Mesenchymal stem cell (in vitro differentiated cells and primary cell): ENCODE measurements at regions not wholly inside any gene's neighbourhood (a gene's known extent, or its start where the extent isn't known, plus 50 kb on each side); places are given as distances from the start of the nearest gene placed in this dataset.

Source experiments
- DNase-seq: peaks from one replicate; pipeline ENCODE4 v3.0.0-alpha.2; 2013
- H2AFZ ChIP-seq: one replicate; pipeline ENCODE4 v1.6.1; 2013; ENCODE audit warnings: low read depth, mild to moderate bottlenecking, control low read depth, inconsistent platforms, low read length, moderate library complexity
- H2AK5ac ChIP-seq: 2 replicates; pipeline ENCODE4 v1.6.1; 2013; ENCODE audit warnings: low read length, moderate library complexity, mild to moderate bottlenecking, inconsistent platforms; ENCODE audit not compliant: severe bottlenecking
- H2BK120ac ChIP-seq: one replicate; pipeline ENCODE4 v1.6.1; 2013; ENCODE audit warnings: low read depth, mild to moderate bottlenecking, inconsistent platforms, low read length, moderate library complexity
- H2BK12ac ChIP-seq, 2 experiments: one replicate each; pipeline ENCODE4 v1.6.1; 2013; ENCODE audit warnings: inconsistent platforms in 2 of 2, low read length in 2 of 2, mild to moderate bottlenecking in 2 of 2, moderate library complexity in 2 of 2, control low read depth in 1 of 2
- H2BK15ac ChIP-seq: one replicate; pipeline ENCODE4 v1.6.1; 2013; ENCODE audit warnings: mild to moderate bottlenecking, low read depth, inconsistent platforms; ENCODE audit not compliant: poor library complexity, severe bottlenecking
- H2BK5ac ChIP-seq: 2 replicates; pipeline ENCODE4 v1.6.1; 2013; ENCODE audit warnings: low read depth, mild to moderate bottlenecking, low read length, control low read depth, inconsistent platforms; ENCODE audit not compliant: poor library complexity, severe bottlenecking
- H3K14ac ChIP-seq, 2 experiments: one replicate each; pipeline ENCODE4 v1.6.1; 2013; ENCODE audit warnings: inconsistent platforms in 2 of 2, low read length in 2 of 2, control low read depth in 1 of 2, mild to moderate bottlenecking in 1 of 2, moderate library complexity in 1 of 2
- H3K18ac ChIP-seq, 2 experiments: one replicate each; pipeline ENCODE4 v1.6.1; 2013; ENCODE audit warnings: inconsistent platforms in 2 of 2, low read length in 2 of 2, control low read depth in 1 of 2, low read depth in 1 of 2, mild to moderate bottlenecking in 1 of 2
- H3K23ac ChIP-seq, 2 experiments: one replicate each; pipeline ENCODE4 v1.6.1; 2013; ENCODE audit warnings: inconsistent platforms in 2 of 2, low read length in 2 of 2, mild to moderate bottlenecking in 2 of 2, moderate library complexity in 2 of 2, control low read depth in 1 of 2
- H3K27ac ChIP-seq: 2 replicates; pipeline ENCODE4 v1.5.1; 2013; ENCODE audit warnings: mild to moderate bottlenecking, moderate library complexity, low read length, control low read depth, inconsistent platforms; ENCODE audit not compliant: poor library complexity, severe bottlenecking
- H3K27me3 ChIP-seq, 2 experiments: 2 replicates each; pipeline versions ENCODE4 v1.6.1 to v1.7.0; 2013; ENCODE audit warnings: low read length in 2 of 2, mild to moderate bottlenecking in 2 of 2, moderate library complexity in 2 of 2, control low read depth in 1 of 2, inconsistent platforms in 1 of 2; ENCODE audit not compliant: control insufficient read depth in 1 of 2, insufficient read depth in 1 of 2
- H3K36me3 ChIP-seq, 2 experiments: 2 replicates each; pipeline versions ENCODE4 v1.6.1 to v1.7.0; 2013; ENCODE audit warnings: low read length in 2 of 2, control low read depth in 1 of 2, inconsistent platforms in 1 of 2, low read depth in 1 of 2, mild to moderate bottlenecking in 1 of 2; ENCODE audit not compliant: insufficient read depth in 2 of 2, control insufficient read depth in 1 of 2
- H3K4ac ChIP-seq, 2 experiments: one replicate each; pipeline ENCODE4 v1.6.1; 2013; ENCODE audit warnings: inconsistent platforms in 2 of 2, low read length in 2 of 2, mild to moderate bottlenecking in 2 of 2, moderate library complexity in 2 of 2, control low read depth in 1 of 2, low read depth in 1 of 2
- H3K4me1 ChIP-seq: 2 replicates; pipeline ENCODE4 v1.6.1; 2013; ENCODE audit warnings: low read depth, low read length, control low read depth; ENCODE audit not compliant: control insufficient read depth, insufficient read depth
- H3K4me2 ChIP-seq: 2 replicates; pipeline ENCODE4 v1.6.1; 2013; ENCODE audit warnings: low read length, mild to moderate bottlenecking, inconsistent platforms; ENCODE audit not compliant: poor library complexity, severe bottlenecking
- H3K4me3 ChIP-seq, 2 experiments: 2 replicates each; pipeline versions ENCODE4 v1.5.1 to v1.7.0; 2013; ENCODE audit warnings: low read length in 2 of 2, mild to moderate bottlenecking in 2 of 2, control low read depth in 1 of 2, low read depth in 1 of 2; ENCODE audit not compliant: insufficient read depth in 1 of 2
- H3K79me1 ChIP-seq: replicated peaks from 2 replicates; pipeline ENCODE4 v1.6.1; 2013; ENCODE audit warnings: mild to moderate bottlenecking, control low read depth, low read length, inconsistent platforms; ENCODE audit not compliant: poor library complexity, severe bottlenecking
- H3K9ac ChIP-seq: 2 replicates; pipeline ENCODE4 v1.7.0; 2013; ENCODE audit warnings: mild to moderate bottlenecking, low read length, moderate library complexity
- H3K9me3 ChIP-seq: 2 replicates; pipeline ENCODE4 v1.7.0; 2013; ENCODE audit warnings: mild to moderate bottlenecking, low read length; ENCODE audit not compliant: control insufficient read depth
- H4K8ac ChIP-seq: one replicate; pipeline ENCODE4 v1.6.1; 2013; ENCODE audit warnings: inconsistent platforms, mild to moderate bottlenecking, low read length, moderate library complexity
- H4K91ac ChIP-seq: one replicate; pipeline ENCODE4 v1.6.1; 2013; ENCODE audit warnings: mild to moderate bottlenecking, low read length, inconsistent platforms
- WGBS: methylation state at CpG from one replicate; pipeline ENCODE4 v1.1.7; 2013; ENCODE audit warnings: mixed read lengths; 5-methylcytosine and 5-hydroxymethylcytosine counted together

DNA sequence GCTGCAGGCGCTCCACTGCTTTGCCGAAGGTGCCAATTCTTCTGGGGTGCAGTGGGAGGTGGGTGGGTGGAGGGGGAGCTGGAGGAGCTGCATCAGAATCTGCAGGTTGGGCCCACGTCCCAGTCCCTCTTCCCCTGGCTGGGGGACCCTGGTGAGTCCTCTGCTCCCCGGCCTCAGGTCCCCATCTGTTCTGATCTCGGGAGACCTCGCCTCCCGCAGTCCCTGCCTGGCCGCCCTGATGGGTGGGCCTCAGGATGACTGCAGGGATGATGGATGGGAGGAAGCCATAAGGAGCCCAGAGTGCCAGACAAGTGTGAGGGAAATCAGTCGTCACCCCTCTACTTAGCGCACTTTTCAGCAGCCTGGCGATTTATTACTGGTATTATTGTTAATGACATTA, 89.3 kb upstream of the PCBD1 start:
- H3K9me3 ChIP-seq: no peaks in the 10 kb centered on the region
- no peak overlapping the region for H3K23ac ChIP-seq
- H3K9ac ChIP-seq: no peak overlapping the region
- H3K36me3 ChIP-seq: no peaks in the 10 kb centered on the region
- no peaks in the 10 kb centered on the region for H3K79me1 ChIP-seq
- peaks cover 49 to 84% of the 10 kb centered on the region in 2 experiments for H3K27me3 ChIP-seq
- WGBS: 77% methylated on average over 10 of the region's 11 CpGs
- no peak for DNase-seq
- no peak overlapping the region for H2AFZ ChIP-seq
- H3K4me3 ChIP-seq: no peak overlapping the region
- H2BK15ac ChIP-seq: no peak overlapping the region
- H2BK120ac ChIP-seq: no peak overlapping the region
- H2BK12ac ChIP-seq: no peak overlapping the region
- H3K14ac ChIP-seq: no peak overlapping the region
- no peak overlapping the region for H3K4ac ChIP-seq
- no peak overlapping the region for H3K27ac ChIP-seq
- no peak overlapping the region for H2BK5ac ChIP-seq
- no peak overlapping the region for H3K18ac ChIP-seq
- H2AK5ac ChIP-seq: no peak overlapping the region
- H3K4me1 ChIP-seq: peaks cover 2% of the 10 kb centered on the region
- H4K8ac ChIP-seq: no peak overlapping the region
- no peak overlapping the region for H4K91ac ChIP-seq
- no peak overlapping the region for H3K4me2 ChIP-seq

GRCh38 chr10:70978181-70978580, 89.8 kb upstream of the PCBD1 start:
- Histone ChIP-seq H3K27me3 (peaks cover 54 to 89% of the 10 kb centered on the region in 2 experiments), H3K4me2 (no peak overlapping the region), H3K18ac (no peak overlapping the region), H3K79me1 (no peaks in the 10 kb centered on the region), H3K4me3 (no peak overlapping the region), H2BK12ac (no peak overlapping the region), H2AFZ (no peak overlapping the region), H3K4me1 (peaks cover 2% of the 10 kb centered on the region), H3K9me3 (no peaks in the 10 kb centered on the region), H2AK5ac (no peak overlapping the region), H2BK5ac (no peak overlapping the region), H3K9ac (no peak overlapping the region), H2BK120ac (no peak overlapping the region), H4K8ac (no peak overlapping the region), H3K4ac (no peak overlapping the region), H4K91ac (no peak overlapping the region), H3K14ac (no peak overlapping the region), H3K36me3 (no peaks in the 10 kb centered on the region), H3K27ac (no peak overlapping the region), H2BK15ac (no peak overlapping the region), H3K23ac (no peak overlapping the region)
- 89% methylated on average over 6 of the region's 6 CpGs for WGBS
- DNase-seq: no peak

DNA sequence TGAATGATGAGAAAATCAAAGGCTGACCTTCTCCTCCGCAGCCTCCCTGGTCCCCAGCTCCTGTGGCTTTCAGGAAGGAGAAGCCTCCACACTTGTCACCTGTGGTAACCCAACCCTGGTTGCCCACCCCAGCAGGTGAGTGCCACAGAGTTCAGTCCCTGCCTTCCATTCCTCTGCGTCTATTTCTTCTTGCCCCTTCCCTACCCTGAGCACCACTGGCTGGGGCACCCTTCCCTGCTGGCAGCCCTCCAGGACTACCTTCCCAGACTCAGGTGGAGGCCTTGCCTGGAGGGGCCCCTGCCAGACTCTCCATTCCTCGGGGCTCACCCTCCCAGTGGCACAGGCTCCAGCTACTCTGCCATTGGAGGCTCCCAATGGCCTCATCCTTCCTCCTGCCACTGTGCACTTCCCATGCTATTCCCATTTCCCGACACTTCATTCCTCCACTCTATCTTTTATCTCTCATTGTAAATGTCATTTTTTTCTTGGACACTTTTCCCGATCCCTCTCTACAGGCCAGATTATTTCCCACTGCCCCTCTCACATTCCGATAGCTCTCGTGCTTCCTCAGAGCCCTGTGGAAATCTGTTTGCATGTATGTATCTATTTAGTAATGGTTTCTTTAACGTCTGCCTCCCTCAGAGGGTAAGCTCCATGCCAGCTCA, 90.6 kb upstream of the PCBD1 start:
- no peak overlapping the region for H2AFZ ChIP-seq
- H2BK120ac ChIP-seq: no peak overlapping the region
- no peak overlapping the region for H4K8ac ChIP-seq
- no peak overlapping the region for H3K9ac ChIP-seq
- 83% methylated on average over 8 of the region's 8 CpGs for WGBS
- no peak overlapping the region for H3K23ac ChIP-seq
- H2BK15ac ChIP-seq: no peak overlapping the region
- no peak overlapping the region for H3K27ac ChIP-seq
- no peak overlapping the region for H4K91ac ChIP-seq
- no peak overlapping the region for H3K14ac ChIP-seq
- H3K4ac ChIP-seq: no peak overlapping the region
- no peaks in the 10 kb centered on the region for H3K36me3 ChIP-seq
- no peak for DNase-seq
- no peak overlapping the region for H2AK5ac ChIP-seq
- no peaks in the 10 kb centered on the region for H3K79me1 ChIP-seq
- no peak overlapping the region for H3K18ac ChIP-seq
- peaks cover 57 to 91% of the 10 kb centered on the region in 2 experiments for H3K27me3 ChIP-seq
- no peak overlapping the region for H2BK5ac ChIP-seq
- H3K4me1 ChIP-seq: peaks cover 2% of the 10 kb centered on the region
- no peak overlapping the region for H3K4me2 ChIP-seq
- no peak overlapping the region for H2BK12ac ChIP-seq
- peaks cover 1% of the 10 kb centered on the region for H3K9me3 ChIP-seq
- no peak overlapping the region for H3K4me3 ChIP-seq

- no peak for DNase-seq
- Histone ChIP-seq H3K9ac (no peak overlapping the region), H3K4me3 (no peak overlapping the region), H2BK120ac (no peak overlapping the region), H3K9me3 (peaks cover 8% of the 10 kb centered on the region), H2BK12ac (no peak overlapping the region), H2BK5ac (no peak overlapping the region), H4K91ac (no peak overlapping the region), H2AFZ (no peak overlapping the region), H3K4me1 (peaks cover 2% of the 10 kb centered on the region), H3K4ac (no peak overlapping the region), H4K8ac (no peak overlapping the region), H3K36me3 (no peaks in the 10 kb centered on the region), H2BK15ac (no peak overlapping the region), H3K18ac (no peak overlapping the region), H3K79me1 (no peaks in the 10 kb centered on the region), H3K14ac (no peak overlapping the region), H3K27ac (no peak overlapping the region), H3K23ac (no peak overlapping the region), H3K27me3 (peaks cover 51 to 90% of the 10 kb centered on the region in 2 experiments), H2AK5ac (no peak overlapping the region), H3K4me2 (no peak overlapping the region)
- WGBS: 80% methylated on average over 1 of the region's 2 CpGs
Measured at GRCh38 chr10:70980687-70981086, 92.3 kb upstream of the PCBD1 start.
